IMR-90 (cell line): ENCODE measurements at regions not wholly inside any gene's neighbourhood (a gene's known extent, or its start where the extent isn't known, plus 50 kb on each side); places are given as distances from the start of the nearest gene placed in this dataset.

Experiments used
- ATAC-seq: fragments of 200-7000 bp; cut with Tn5 transposase; 2 replicates; pipeline ENCODE4 v1.9.1; 2020; ENCODE audit warnings: low read depth, mild to moderate bottlenecking, moderate library complexity
- BruUV-seq: library from RNA; stranded (reverse); fragments of 400-500 nt; replicated peaks from 2 replicates; lab custom pipeline; 2021; lab: Mats Ljungman, UMichigan
- CTCF ChIA-PET: fragments of 300-600 bp; formaldehyde crosslinking; extraction: SDS; loops from one replicate; lab custom pipeline; 2021; ENCODE audit warnings: antibody characterized with exemption; lab: Yijun Ruan, JAX
- POLR2A ChIA-PET: fragments of 300-600 bp; sonication (Branson Sonifier 250); formaldehyde crosslinking; loops from one replicate; lab custom pipeline; 2022; ENCODE audit warnings: antibody characterized with exemption; ENCODE audit not compliant: unreplicated experiment; lab: Charles Lee
- DNase-seq: peaks from one replicate; pipeline ENCODE4 v3.0.0; 2013
- H2AFZ ChIP-seq: replicated peaks from 2 replicates; pipeline ENCODE3; 2013; ENCODE audit warnings: low read length, mild to moderate bottlenecking; ENCODE audit not compliant: poor library complexity
- H2AK5ac ChIP-seq: 2 replicates; pipeline ENCODE4 v1.6.1; 2013; ENCODE audit warnings: low read depth, low read length, inconsistent platforms
- H2AK9ac ChIP-seq: replicated peaks from 2 replicates; pipeline ENCODE3; 2013; ENCODE audit warnings: mild to moderate bottlenecking, low read depth, low read length, moderate library complexity; ENCODE audit not compliant: poor library complexity
- H2BK120ac ChIP-seq: 2 replicates; pipeline ENCODE4 v1.6.1; 2013; ENCODE audit warnings: low read depth, low read length, inconsistent platforms
- H2BK15ac ChIP-seq: 3 replicates; pipeline ENCODE4 v1.6.1; 2013; ENCODE audit warnings: low read depth, low read length, inconsistent platforms
- H2BK20ac ChIP-seq: 2 replicates; pipeline ENCODE4 v1.6.1; 2013; ENCODE audit warnings: low read depth, mild to moderate bottlenecking, inconsistent platforms, low read length, moderate library complexity
- H2BK5ac ChIP-seq: 2 replicates; pipeline ENCODE4 v1.6.1; 2013; ENCODE audit warnings: mild to moderate bottlenecking, low read depth, low read length, inconsistent platforms; ENCODE audit not compliant: poor library complexity, severe bottlenecking
- H3K14ac ChIP-seq: replicated peaks from 2 replicates; pipeline ENCODE4 v1.6.1; 2013; ENCODE audit warnings: low read depth, low read length, inconsistent platforms
- H3K18ac ChIP-seq: 2 replicates; pipeline ENCODE4 v1.6.1; 2013; ENCODE audit warnings: low read depth, low read length, control low read depth
- H3K23ac ChIP-seq: 2 replicates; pipeline ENCODE4 v1.6.1; 2013; ENCODE audit warnings: low read depth, low read length, inconsistent platforms
- H3K27ac ChIP-seq: 2 replicates; pipeline ENCODE4 v1.5.1; 2013; ENCODE audit warnings: mild to moderate bottlenecking, control low read depth, low read length; ENCODE audit not compliant: insufficient read depth
- H3K27me3 ChIP-seq: 2 replicates; pipeline ENCODE4 v1.6.1; 2013; ENCODE audit warnings: low read length; ENCODE audit not compliant: control insufficient read depth, insufficient read depth
- H3K36me3 ChIP-seq: 2 replicates; pipeline ENCODE4 v1.6.1; 2013; ENCODE audit warnings: low read length, mixed read lengths; ENCODE audit not compliant: control insufficient read depth, insufficient read depth
- H3K4ac ChIP-seq: 2 replicates; pipeline ENCODE4 v1.6.1; 2013; ENCODE audit warnings: low read depth, low read length, inconsistent platforms
- H3K4me1 ChIP-seq: 2 replicates; pipeline ENCODE4 v1.6.1; 2013; ENCODE audit warnings: low read length, mixed read lengths; ENCODE audit not compliant: control insufficient read depth, insufficient read depth
- H3K4me2 ChIP-seq: 2 replicates; pipeline ENCODE4 v1.6.1; 2013; ENCODE audit warnings: low read depth, mild to moderate bottlenecking, control low read depth, low read length, moderate library complexity
- H3K4me3 ChIP-seq: 2 replicates; pipeline ENCODE4 v1.5.1; 2013; ENCODE audit warnings: low read depth, mild to moderate bottlenecking, control low read depth, low read length, moderate library complexity; ENCODE audit not compliant: insufficient read depth
- H3K56ac ChIP-seq: 2 replicates; pipeline ENCODE4 v1.6.1; 2013; ENCODE audit warnings: low read length, inconsistent platforms; ENCODE audit not compliant: insufficient read depth; ENCODE audit errors: extremely low read depth
- H3K79me1 ChIP-seq, 2 experiments: 2 replicates each; pipeline ENCODE4 v1.6.1; 2013; ENCODE audit warnings: low read length in 2 of 2, inconsistent platforms in 1 of 2, low read depth in 1 of 2
- H3K9ac ChIP-seq: 2 replicates; pipeline ENCODE4 v1.6.1; 2013; ENCODE audit warnings: low read depth, low read length, control low read depth
- H3K9me1 ChIP-seq: 2 replicates; pipeline ENCODE4 v1.6.1; 2013; ENCODE audit warnings: low read length, inconsistent platforms; ENCODE audit not compliant: insufficient read depth
- H3K9me3 ChIP-seq: 2 replicates; pipeline ENCODE4 v1.6.1; 2013; ENCODE audit warnings: low read length; ENCODE audit not compliant: control insufficient read depth, insufficient read depth
- H4K20me1 ChIP-seq: 2 replicates; pipeline ENCODE4 v1.6.1; 2013; ENCODE audit warnings: low read length, inconsistent platforms; ENCODE audit not compliant: insufficient read depth
- H4K5ac ChIP-seq: 2 replicates; pipeline ENCODE4 v1.6.1; 2013; ENCODE audit warnings: mild to moderate bottlenecking, low read depth, low read length, control low read depth
- H4K8ac ChIP-seq, 2 experiments: 2 replicates each; pipeline ENCODE4 v1.6.1; 2013; ENCODE audit warnings: low read depth in 2 of 2, low read length in 2 of 2, control low read depth in 1 of 2, inconsistent platforms in 1 of 2
- H4K91ac ChIP-seq: 2 replicates; pipeline ENCODE4 v1.6.1; 2013; ENCODE audit warnings: low read depth, low read length, inconsistent platforms; ENCODE audit not compliant: insufficient read depth
- CEBPB ChIP-seq: IDR thresholded peaks from 2 replicates; pipeline ENCODE4 v1.6.1; 2012; ENCODE audit warnings: low read depth, low read length, improper control_type of control experiment
- FOS ChIP-seq: fragments of 150-350 bp; IDR thresholded peaks from 2 replicates; pipeline ENCODE4 v1.6.1; 2016; ENCODE audit warnings: low read depth, low read length
- MAZ ChIP-seq: IDR thresholded peaks from 2 replicates; pipeline ENCODE4 v1.6.1; 2012; ENCODE audit warnings: low read depth, mild to moderate bottlenecking, low read length, improper control_type of control experiment, moderate library complexity, borderline replicate concordance
- MXI1 ChIP-seq: IDR thresholded peaks from 2 replicates; pipeline ENCODE4 v1.6.1; 2012; ENCODE audit warnings: low read depth, mild to moderate bottlenecking, low read length, moderate library complexity, borderline replicate concordance
- NFE2L2 ChIP-seq: fragments of 150-350 bp; IDR thresholded peaks from 2 replicates; pipeline ENCODE4 v1.6.1; 2016; ENCODE audit warnings: low read depth, mild to moderate bottlenecking, low read length
- POLR2A ChIP-seq: IDR thresholded peaks from 2 replicates; pipeline ENCODE4 v1.6.1; 2012; ENCODE audit warnings: mild to moderate bottlenecking, low read depth, low read length
- RCOR1 ChIP-seq: IDR thresholded peaks from 2 replicates; pipeline ENCODE4 v1.6.1; 2012; ENCODE audit warnings: mild to moderate bottlenecking, low read length, improper control_type of control experiment; ENCODE audit not compliant: insufficient replicate concordance
- WGBS, 2 experiments: methylation state at CpG; one replicate each; pipeline versions ENCODE4 v1.1.5 to v1.1.7; 2013; ENCODE audit warnings: missing lambda C conversion rate in 2 of 2; ENCODE audit not compliant: insufficient read length in 1 of 2; ENCODE audit errors: extremely low coverage in 2 of 2; 5-methylcytosine and 5-hydroxymethylcytosine counted together
- dilution Hi-C: fragments of 300-500 bp; cut with HindIII; formaldehyde crosslinking; loops from one replicate; pipeline ENCODE4 v1.14.3; 2018; ENCODE audit warnings: low sequenced_read_pairs; ENCODE audit not compliant: unreplicated experiment
- in situ Hi-C: fragments of 300-500 bp; cut with MboI; formaldehyde crosslinking; loops from 3 replicates; pipeline ENCODE4 v1.14.3; 2019; ENCODE audit warnings: low sequenced_read_pairs, inconsistent platforms, mixed read lengths
- intact Hi-C: fragments of 100-400 bp; cut with micrococcal nuclease; formaldehyde crosslinking; loops from 2 replicates; pipeline ENCODE4 v1.10.0; 2022
- TF ChIP-seq, protein P1 (sequence below): fragments of 150-350 bp; IDR thresholded peaks from 2 replicates; pipeline ENCODE4 v1.6.1; 2017; ENCODE audit warnings: mild to moderate bottlenecking, antibody characterized with exemption, low read length, low read depth
- TF ChIP-seq, protein P2 (sequence below): fragments of 150-350 bp; IDR thresholded peaks from 2 replicates; pipeline ENCODE4 v1.6.1; 2016; ENCODE audit warnings: low read depth, mild to moderate bottlenecking, low read length, moderate library complexity, borderline replicate concordance
- TF ChIP-seq, protein P3 (sequence below): conservative IDR thresholded peaks from 2 replicates; pipeline ENCODE4 v1.5.1; 2012; ENCODE audit warnings: mild to moderate bottlenecking, low read depth, low read length, improper control_type of control experiment

DNA sequence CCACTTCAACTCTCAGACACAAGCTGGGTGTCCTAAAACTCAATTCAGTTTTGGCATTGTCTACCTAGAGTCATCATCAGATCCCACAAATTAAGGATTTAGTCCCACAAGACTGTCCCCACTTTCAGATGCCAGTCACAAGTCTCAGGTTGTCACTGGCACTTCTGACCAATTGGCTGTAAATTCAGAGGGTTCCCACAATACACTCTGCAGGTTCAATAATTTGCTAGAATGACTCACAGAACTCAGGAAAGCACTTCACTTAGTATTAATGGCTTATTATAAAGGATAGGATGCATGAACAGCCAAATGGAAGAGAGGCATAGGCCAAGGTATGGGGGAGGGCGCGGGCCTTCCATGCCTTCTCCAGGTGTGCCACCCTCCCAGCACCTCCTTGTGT, 209.1 kb downstream of the SREK1 start:
- Histone ChIP-seq H4K91ac (no peak overlapping the region), H2AK9ac (no peak overlapping the region), H4K5ac (no peak overlapping the region), H3K9me3 (no peaks in the 10 kb centered on the region), H2BK15ac (no peak overlapping the region), H3K9ac (no peak overlapping the region), H3K27me3 (no peaks in the 10 kb centered on the region; the same call in 1 of the 2 replicates), H3K23ac (no peak overlapping the region), H3K4me2 (no peak overlapping the region), H3K36me3 (no peaks in the 10 kb centered on the region), H2AK5ac (no peak overlapping the region), H3K27ac (no peak overlapping the region), H4K20me1 (no peaks in the 10 kb centered on the region), H3K79me1 (no peaks in the 10 kb centered on the region), H2BK120ac (no peak overlapping the region), H3K18ac (no peak overlapping the region), H3K56ac (no peak overlapping the region), H3K4me3 (no peak overlapping the region), H4K8ac (no peak overlapping the region), H3K9me1 (peaks cover 4% of the 10 kb centered on the region; the same call in 1 of the 2 replicates), H2BK5ac (no peak overlapping the region), H3K4ac (no peak overlapping the region), H3K14ac (no peak overlapping the region), H2AFZ (no peak overlapping the region), H3K4me1 (no peaks in the 10 kb centered on the region), H2BK20ac (no peak overlapping the region)
- no peak for TF ChIP-seq FOS
- TF ChIP-seq POLR2A: no peak
- TF ChIP-seq MXI1: no peak
- no peak for TF ChIP-seq NFE2L2
- TF ChIP-seq, protein P1, sequence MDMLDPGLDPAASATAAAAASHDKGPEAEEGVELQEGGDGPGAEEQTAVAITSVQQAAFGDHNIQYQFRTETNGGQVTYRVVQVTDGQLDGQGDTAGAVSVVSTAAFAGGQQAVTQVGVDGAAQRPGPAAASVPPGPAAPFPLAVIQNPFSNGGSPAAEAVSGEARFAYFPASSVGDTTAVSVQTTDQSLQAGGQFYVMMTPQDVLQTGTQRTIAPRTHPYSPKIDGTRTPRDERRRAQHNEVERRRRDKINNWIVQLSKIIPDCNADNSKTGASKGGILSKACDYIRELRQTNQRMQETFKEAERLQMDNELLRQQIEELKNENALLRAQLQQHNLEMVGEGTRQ: no peak
- no peak for TF ChIP-seq MAZ
- TF ChIP-seq, protein P2, sequence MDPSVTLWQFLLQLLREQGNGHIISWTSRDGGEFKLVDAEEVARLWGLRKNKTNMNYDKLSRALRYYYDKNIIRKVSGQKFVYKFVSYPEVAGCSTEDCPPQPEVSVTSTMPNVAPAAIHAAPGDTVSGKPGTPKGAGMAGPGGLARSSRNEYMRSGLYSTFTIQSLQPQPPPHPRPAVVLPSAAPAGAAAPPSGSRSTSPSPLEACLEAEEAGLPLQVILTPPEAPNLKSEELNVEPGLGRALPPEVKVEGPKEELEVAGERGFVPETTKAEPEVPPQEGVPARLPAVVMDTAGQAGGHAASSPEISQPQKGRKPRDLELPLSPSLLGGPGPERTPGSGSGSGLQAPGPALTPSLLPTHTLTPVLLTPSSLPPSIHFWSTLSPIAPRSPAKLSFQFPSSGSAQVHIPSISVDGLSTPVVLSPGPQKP: no peak
- TF ChIP-seq CEBPB: no peak
- TF ChIP-seq, protein P3, sequence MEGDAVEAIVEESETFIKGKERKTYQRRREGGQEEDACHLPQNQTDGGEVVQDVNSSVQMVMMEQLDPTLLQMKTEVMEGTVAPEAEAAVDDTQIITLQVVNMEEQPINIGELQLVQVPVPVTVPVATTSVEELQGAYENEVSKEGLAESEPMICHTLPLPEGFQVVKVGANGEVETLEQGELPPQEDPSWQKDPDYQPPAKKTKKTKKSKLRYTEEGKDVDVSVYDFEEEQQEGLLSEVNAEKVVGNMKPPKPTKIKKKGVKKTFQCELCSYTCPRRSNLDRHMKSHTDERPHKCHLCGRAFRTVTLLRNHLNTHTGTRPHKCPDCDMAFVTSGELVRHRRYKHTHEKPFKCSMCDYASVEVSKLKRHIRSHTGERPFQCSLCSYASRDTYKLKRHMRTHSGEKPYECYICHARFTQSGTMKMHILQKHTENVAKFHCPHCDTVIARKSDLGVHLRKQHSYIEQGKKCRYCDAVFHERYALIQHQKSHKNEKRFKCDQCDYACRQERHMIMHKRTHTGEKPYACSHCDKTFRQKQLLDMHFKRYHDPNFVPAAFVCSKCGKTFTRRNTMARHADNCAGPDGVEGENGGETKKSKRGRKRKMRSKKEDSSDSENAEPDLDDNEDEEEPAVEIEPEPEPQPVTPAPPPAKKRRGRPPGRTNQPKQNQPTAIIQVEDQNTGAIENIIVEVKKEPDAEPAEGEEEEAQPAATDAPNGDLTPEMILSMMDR: no peak
- TF ChIP-seq RCOR1: no peak
- no peak for DNase-seq
- BruUV-seq: no TSS peak
- WGBS, 2 experiments: no CpG with 5 or more reads among the region's 2 CpGs
- dilution Hi-C loops: no loop called here
- intact Hi-C loops: no loop called here
- in situ Hi-C loops: no loop called here
- CTCF ChIA-PET: no interaction called here
- no peak for ATAC-seq
- POLR2A ChIA-PET: no interaction called here
